ENCODE measurements at regions not wholly inside any gene's neighbourhood (a gene's known extent, or its start where the extent isn't known, plus 50 kb on each side); places are given as distances from the start of the nearest gene placed in this dataset.

GRCh38 chr9:27752069-27752468 is 178.8 kb upstream of the C9orf72 start:
- DNase-seq = no peak

DNA sequence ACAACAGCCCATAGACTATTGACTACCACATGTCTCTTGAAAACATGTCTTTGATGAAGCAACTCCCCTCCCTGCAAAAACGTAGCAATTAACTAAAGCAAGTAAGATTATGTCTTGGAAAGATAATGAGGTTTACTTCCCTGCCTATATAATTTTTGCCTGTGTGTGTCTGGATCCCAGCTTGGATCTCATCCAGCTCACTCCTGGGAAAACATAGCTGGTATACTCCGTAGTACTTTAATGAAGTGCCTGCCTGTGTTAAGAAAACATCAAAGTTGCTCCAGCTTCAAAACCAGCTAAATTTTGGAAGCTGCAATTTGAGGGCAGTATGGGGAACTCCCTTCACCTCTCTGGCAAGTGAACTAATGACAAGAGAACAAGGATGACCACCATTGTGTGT is 182.6 kb upstream of the C9orf72 start:
- DNase-seq = no peak

DNA sequence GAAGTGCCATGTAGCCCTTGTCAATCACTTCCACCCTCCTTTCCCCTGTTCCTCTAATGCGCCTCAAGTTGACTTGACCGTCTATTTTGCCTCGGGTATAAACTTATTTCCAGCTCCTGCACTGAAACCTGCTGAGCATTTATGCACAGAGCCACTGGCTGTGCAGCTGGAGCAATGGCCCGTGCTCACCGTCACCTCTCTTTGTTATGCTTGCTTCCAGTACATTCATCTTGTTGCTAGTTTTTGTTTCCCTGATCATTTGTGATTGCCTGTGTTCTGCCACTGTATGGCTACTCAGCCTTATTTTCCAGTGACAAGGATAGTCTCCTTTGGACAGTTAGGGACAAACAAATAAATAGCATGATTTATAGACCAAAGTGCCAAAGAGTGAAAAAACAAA is 183.1 kb upstream of the C9orf72 start:
- DNase-seq = no peak

DNA sequence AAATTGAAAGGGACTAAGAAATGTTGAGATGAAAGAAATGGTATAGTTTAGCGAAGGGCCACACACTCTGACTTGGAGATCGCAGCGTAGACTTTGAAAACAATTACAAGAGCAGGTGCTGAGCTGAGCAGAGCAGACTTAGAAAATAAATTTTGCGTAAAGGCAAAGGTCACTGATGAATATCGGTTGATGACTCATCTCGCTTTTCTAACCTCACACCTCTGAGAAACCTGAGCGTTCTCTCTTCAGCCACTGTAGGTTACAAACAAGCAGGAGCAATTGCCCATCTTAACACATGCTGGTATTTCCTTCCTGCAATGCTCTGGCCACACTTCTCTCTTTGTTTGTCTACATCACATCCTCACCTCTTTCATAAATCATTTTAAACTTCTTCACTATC is 190.6 kb upstream of the C9orf72 start:
- no peak for DNase-seq

DNA sequence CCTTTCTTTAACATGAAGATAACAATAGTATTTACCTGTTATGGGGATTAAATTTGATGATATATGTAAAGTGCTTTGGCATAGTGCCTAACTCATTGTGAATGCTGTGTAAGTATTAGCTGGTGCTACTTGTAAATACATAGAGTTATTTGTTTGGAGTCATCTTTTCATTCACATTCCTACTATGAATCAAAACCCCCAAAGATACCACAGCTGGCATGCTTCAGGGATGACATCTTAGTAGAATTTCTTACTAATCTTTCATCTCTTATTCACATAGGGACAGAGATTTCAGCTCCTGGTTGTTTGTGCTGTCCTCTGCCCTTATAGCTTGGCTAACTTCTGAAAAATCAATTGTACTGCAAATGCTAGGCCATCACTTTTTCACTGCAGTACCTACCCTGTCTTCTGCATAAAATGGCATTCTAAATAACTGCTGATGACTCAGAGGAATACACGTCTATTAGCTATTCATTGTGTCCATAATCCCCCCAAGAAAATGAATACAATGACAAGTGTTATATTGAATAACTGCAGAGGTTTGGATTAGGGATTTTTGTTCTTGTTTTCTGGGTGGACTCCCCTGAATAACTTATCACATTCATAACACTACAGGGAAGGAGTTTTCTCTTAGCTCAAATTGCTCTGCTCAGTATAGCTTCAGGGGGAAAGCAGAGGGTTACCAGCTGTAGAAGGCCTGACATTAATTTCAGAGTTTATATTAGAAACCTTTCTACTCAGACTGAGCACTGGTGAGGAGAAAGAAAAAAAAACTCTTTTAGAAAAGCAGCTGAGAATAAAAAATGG is 192.2 kb upstream of the C9orf72 start:
- DNase-seq = no peak

GRCh38 chr9:27766073-27766835 is 193.0 kb upstream of the C9orf72 start:
- no peak for DNase-seq

DNA sequence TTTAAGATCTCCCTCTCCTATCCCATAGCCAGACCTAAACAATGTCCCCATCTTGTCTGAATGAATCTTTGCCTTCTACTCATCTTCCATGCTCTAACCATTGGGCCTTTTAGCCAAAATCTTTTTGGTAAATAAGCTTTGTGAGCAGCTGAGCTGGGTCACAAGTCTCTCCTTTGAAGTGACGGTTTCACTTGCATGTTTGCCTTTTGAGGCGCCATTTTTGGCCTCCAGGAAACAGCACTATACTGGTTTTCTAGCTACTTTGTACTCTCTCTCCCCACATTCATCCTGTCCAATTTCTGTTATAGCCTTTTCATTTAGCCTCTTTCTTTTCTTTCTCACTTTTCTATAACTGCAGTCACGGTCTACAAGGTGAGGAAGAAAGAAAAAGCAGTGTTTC is 195.5 kb upstream of the C9orf72 start:
- DNase-seq = no peak

DNA sequence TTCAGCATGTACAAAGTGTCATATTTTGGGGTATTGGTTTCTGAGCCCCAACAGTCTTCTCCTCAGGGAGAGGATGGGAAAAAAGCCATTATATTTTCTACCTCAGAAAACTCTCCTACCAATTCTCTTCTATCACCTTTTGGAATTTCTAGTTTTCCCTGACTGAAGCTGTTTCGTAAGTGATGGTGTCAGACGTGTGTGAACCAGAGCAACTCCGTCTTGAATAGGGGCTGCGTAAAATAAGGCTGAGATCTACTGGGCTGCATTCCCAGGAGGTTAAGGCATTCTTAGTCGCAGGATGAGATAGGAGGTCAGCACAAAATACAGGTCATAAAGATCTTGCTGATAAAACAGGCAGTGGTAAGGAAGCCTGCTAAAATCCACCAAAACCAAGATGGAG is 197.3 kb upstream of the C9orf72 start:
- no peak for DNase-seq

- no peak for DNase-seq
These were observed 198.7 kb upstream of the C9orf72 start for GRCh38 chr9:27771803-27772545.

DNA sequence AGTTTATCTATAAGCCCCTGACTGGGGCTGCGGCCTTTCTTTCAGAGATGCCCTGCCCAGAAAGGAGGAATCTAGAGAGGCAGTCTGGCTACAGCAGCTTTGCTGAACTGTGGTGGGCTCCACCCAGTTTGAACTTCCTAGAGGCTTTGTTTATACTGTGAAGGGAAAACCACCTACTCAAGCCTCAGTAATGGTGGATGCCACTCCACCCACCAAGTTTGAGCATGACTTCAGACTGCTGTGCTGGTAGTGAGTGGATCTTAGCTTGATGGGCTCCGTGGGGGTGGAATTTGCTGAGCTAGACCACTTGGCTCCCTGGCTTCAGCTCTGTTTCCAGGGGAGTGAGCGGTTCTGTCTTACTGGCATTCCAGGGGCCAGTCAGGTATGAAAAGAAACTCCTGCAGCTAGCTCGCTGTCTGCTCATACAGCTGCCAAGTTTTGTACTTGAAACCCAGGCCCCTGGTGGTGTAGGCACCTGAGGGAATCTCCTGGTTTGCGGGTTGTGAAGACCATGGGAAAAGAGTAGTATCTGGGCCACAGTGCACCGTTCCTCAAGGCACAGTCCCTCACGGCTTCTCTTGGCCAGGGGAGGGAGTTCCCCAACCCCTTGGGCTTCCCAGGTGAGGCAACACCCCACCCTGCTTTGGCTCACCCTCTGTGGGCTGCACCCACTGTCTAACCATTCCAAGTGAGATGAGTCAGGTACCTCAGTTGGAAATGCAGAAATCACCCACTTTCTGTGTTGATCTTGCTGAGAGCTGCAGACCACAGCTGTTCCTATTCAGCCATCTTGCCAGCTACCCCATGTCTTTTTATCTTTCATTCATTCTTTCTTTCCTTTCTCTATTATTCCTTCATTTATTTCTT is 211.8 kb upstream of the C9orf72 start:
- DNase-seq = no peak

- DNase-seq = no peak
These were observed 212.4 kb upstream of the C9orf72 start for GRCh38 chr9:27785714-27786100.

DNA sequence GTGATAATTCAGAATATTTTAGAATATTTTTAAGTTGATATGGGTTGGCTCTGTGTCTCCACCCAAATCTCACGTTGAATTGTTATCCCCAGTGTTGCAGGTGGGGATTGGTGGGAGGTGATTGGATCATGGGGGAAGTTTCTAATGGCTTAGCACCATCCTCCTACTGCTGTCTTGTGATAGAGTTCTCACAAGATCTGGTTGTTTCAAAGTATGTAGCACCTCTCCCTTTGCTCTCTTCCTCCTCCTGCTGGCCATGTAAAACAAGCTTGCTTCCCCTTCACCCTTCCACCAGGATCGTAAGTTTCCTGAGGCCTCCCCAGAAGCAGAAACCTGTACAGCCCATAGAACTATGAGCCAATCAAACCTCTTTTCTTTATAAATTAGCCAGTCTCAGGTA is 214.6 kb upstream of the C9orf72 start:
- no peak for DNase-seq

DNA sequence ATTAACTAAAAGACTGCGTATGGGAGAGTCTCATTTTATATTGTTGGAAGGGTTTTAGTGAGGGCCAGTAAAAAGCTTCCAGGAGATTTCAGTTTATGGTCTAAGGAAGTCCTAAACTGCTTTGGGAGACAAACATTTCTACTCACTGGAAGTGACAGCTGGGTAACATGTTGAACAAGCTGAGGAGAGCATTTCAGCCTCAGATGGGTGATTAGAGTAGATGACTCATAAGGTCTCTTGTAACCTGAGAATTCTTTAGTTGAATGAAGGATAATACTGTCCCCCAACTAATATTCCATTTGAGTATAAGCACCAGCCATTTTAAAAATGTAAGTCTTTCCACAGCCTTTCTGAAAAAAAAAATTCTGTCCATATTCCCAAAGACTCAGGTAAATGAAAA is 218.0 kb upstream of the C9orf72 start:
- DNase-seq = no peak

DNA sequence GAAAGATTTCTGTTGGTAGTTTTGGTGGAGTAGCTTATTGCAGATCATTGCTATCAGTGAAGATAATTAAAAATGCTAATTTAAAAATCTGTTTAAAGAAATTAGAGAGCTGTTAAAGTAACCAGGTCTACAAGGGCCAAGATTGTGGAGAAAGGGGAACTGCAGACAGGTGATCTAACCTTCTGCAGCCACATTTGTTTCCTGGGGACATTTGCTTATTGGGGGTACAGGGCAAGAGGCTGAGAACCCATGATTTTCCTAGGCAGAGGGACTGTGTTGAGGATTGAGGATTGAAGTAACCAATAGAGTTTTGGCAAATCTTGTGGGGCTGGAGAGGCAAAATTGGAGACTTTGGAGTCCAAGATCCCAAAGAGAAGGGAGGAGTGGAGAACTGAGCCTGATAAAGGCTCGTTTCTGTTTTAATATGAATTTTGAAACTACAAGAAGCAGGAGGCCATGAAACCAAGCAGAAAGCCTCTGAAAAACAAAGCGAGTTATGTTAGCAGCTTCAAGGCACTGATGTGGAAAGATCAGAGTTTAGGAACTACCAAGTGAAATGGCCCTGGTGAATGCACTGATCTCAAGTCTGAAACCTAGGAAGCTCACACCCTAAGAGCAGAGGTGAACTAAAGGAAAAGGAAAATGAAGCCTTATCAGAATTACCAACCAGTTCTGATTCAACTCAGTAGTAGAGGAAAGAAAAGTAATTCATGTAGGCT is 219.8 kb upstream of the C9orf72 start:
- no peak for DNase-seq

DNA sequence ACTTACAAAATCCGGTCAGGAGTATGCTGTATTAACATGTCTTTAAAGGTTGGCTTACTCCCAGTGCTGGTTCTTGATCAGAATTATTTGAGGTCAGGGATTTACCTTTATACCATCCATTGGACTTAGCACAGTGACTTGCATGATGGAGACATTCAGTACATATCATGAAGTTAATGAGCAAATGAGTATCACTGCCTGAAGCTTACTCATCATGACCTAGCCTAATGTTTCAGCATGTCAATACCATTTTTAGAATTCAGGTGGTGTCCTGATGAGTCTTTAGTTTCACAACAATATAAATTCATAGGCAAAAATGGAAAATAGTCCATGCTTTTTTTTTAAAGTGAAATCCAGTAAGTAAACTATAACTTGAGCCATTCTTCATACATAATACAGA is 226.0 kb upstream of the C9orf72 start:
- no peak for DNase-seq

- DNase-seq = no peak
These were observed 226.9 kb upstream of the C9orf72 start for GRCh38 chr9:27800159-27800558.

DNA sequence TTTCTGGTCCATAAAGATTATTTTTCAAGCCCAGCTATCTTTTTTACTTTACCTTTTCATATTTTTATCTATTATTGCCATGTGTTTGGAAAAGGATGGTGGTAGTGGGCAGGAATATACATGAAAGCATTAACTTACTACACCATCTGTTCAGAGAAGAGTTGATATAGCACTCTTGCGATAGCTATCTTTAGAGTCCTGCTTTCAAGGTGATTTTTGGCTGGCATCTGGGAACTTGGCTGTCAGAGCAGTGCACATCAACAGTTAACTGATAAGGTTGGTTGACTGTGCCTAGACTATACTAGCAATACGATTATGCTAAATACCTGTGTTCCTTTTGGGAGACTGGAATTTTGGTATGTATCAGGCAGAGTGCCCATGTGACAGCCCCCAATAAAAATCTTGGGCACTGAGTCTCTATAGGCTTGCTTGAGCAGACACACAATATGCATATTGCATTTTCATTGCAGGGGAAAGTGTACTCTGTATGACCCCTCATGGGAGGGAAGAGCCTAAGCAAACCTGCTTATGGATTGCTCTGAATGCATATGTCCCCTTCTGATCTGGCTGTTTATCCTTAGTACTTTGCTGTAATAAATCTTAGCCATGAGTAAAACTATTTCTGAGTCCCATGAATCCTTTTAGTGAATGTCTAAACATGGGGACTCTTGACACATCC is 227.6 kb upstream of the C9orf72 start:
- no peak for DNase-seq

DNA sequence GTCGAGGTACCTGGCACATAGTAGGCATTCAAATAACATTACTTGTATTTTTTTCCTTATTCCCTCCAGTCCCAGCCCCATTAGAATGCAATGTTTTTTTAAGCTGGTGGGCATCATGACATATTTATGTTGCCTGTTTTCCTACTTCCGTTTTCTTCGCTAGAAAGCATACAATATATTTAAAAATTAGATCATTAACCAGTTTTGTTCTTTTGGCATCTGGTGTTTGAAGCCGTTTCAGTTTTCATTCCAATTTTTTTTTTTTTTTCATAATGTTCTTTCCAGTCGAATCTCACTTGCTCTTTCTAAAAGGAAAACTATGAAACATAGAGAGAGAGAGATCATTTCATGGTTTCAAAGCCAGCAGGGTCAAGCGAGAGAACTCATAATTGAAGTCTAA is 228.3 kb upstream of the C9orf72 start:
- no peak for DNase-seq

GRCh38 chr9:27802418-27802817 is 229.1 kb upstream of the C9orf72 start:
- no peak for DNase-seq

DNA sequence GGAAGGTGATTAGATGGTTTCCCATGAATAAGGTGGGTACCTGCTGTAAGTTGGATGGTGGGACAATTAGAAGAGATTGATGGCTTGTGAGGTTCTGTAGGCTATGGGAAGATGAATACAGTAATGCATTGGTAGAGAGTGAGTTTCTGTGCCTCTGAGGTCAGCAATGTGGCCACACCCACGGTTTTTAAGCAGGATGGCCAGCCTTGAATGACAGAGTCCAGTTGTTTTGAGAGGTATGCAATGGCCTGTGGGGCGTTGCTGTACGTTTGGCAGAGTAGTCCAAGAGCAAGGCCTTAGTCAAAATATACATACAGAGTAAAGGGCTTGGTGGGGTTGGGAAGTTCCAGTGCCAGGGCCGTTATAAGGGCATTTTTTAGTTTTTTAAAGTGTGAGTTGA is 235.6 kb upstream of the C9orf72 start:
- no peak for DNase-seq

DNA sequence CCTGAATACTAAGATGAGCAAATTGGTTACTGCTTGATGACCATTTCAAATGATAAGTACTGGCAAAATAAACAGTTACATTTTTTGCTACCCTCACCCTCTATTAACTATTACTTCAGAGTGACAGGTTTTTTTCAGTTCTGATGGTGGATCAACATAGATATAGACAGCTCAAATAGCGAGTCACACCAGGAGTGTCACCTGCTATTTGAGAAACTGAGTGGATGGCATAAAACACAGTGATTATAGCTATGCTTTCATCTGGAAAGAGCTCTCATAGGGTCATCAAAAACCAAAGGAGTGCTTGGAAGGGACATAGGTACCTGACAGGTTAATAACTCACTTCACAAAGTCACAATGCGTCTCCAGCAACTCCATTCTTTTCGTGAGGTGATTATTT is 244.5 kb upstream of the C9orf72 start:
- no peak for DNase-seq

GRCh38 chr9:27818348-27818747 is 245.1 kb upstream of the C9orf72 start:
- DNase-seq = no peak
